ENCODE measurements at regions not wholly inside any gene's neighbourhood (a gene's known extent, or its start where the extent isn't known, plus 50 kb on each side); places are given as distances from the start of the nearest gene placed in this dataset.

DNA sequence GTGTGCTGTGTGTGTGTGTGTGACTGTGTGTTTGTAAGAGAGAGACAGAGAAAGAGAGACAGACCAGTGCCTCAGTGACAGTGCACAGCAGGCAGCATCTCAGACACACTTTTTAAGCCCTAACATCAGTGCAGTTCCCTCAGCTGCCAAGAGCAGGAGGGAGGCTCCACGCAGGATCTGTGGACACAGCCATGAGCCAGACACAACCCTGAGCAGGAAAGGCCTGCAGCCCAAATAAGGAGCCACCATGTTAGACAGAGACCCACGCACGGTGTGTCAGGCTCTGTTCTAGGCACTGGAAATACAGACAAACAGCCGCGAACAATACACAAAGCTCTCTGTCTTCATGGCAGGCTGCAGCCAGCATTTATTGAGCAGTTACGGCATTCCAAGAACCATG is 445.5 kb downstream of the MATN1 start:
- TF ChIP-seq, protein P1, sequence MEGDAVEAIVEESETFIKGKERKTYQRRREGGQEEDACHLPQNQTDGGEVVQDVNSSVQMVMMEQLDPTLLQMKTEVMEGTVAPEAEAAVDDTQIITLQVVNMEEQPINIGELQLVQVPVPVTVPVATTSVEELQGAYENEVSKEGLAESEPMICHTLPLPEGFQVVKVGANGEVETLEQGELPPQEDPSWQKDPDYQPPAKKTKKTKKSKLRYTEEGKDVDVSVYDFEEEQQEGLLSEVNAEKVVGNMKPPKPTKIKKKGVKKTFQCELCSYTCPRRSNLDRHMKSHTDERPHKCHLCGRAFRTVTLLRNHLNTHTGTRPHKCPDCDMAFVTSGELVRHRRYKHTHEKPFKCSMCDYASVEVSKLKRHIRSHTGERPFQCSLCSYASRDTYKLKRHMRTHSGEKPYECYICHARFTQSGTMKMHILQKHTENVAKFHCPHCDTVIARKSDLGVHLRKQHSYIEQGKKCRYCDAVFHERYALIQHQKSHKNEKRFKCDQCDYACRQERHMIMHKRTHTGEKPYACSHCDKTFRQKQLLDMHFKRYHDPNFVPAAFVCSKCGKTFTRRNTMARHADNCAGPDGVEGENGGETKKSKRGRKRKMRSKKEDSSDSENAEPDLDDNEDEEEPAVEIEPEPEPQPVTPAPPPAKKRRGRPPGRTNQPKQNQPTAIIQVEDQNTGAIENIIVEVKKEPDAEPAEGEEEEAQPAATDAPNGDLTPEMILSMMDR (IDR thresholded peaks at IDR 0.05) = no peak
- TF ChIP-seq POLR2AphosphoS5 (IDR thresholded peaks at IDR 0.05) = no peak
- no peak for TF ChIP-seq POLR2A (IDR thresholded peaks at IDR 0.05)
